SK-N-SH (cell line): ENCODE measurements at regions not wholly inside any gene's neighbourhood (a gene's known extent, or its start where the extent isn't known, plus 50 kb on each side); places are given as distances from the start of the nearest gene placed in this dataset.
A peak's percentile ranks its signal among the peaks of the same experiment; 100 is the strongest.

Experiments used
- CTCF ChIA-PET: fragments of 300-600, 350-600 bp; formaldehyde crosslinking; extraction: SDS; loops from one replicate; lab custom pipeline; 2021; lab: Yijun Ruan, JAX
- POLR2A ChIA-PET: fragments of 350-600 bp; sonication (Branson Sonifier 250); formaldehyde crosslinking; extraction: SDS; loops from one replicate; lab custom pipeline; 2020; ENCODE audit warnings: antibody characterized with exemption, inconsistent platforms; lab: Yijun Ruan, JAX
- DNase-seq: peaks from one replicate; pipeline ENCODE4 v3.0.0; 2012
- H2AFZ ChIP-seq: fragments of 200-600 bp; sonication (generic); 2 replicates; pipeline ENCODE4 v1.8.1; 2016; ENCODE audit warnings: antibody characterized with exemption, mild to moderate bottlenecking, low read depth
- H3F3A ChIP-seq: fragments of 200-600 bp; sonication (generic); replicated peaks from 2 replicates; pipeline ENCODE3; 2016; ENCODE audit warnings: antibody characterized with exemption, mild to moderate bottlenecking; ENCODE audit not compliant: insufficient read depth
- H3K27ac ChIP-seq, 2 experiments: fragments of 200-500 bp in 1 of 2; fragments of 200-600 bp in 1 of 2; sonication (Bioruptor generic) in 1 of 2; sonication (generic), shearing (Covaris generic) in 1 of 2; 2 replicates each; pipeline versions ENCODE4 v1.5.1 to v1.6.1; 2014 to 2016; ENCODE audit warnings: low read depth in 2 of 2, inconsistent platforms in 1 of 2, low read length in 1 of 2, mild to moderate bottlenecking in 1 of 2, mixed read lengths in 1 of 2
- H3K27me3 ChIP-seq: fragments of 200-600 bp; sonication (generic), shearing (Covaris generic); 2 replicates; pipeline ENCODE4 v1.6.1; 2016; ENCODE audit warnings: mixed run types; ENCODE audit not compliant: insufficient read depth
- H3K36me3 ChIP-seq, 2 experiments: fragments of 200-500 bp in 1 of 2; fragments of 200-600 bp in 1 of 2; sonication (Bioruptor generic) in 1 of 2; sonication (generic) in 1 of 2; replicated peaks in 1 of 2; 2 replicates each; pipeline versions ENCODE3 to v1.5.1; 2014 to 2016; ENCODE audit warnings: low read length in 1 of 2, mild to moderate bottlenecking in 1 of 2; ENCODE audit not compliant: insufficient read depth in 2 of 2, control insufficient read depth in 1 of 2
- H3K4me1 ChIP-seq, 2 experiments: fragments of 200-500 bp in 1 of 2; fragments of 200-600 bp in 1 of 2; sonication (Bioruptor generic) in 1 of 2; sonication (generic), shearing (Covaris generic) in 1 of 2; 2 replicates each; pipeline versions ENCODE4 v1.5.1 to v1.6.1; 2014 to 2016; ENCODE audit warnings: low read depth in 1 of 2, low read length in 1 of 2, mixed run types in 1 of 2; ENCODE audit not compliant: insufficient read depth in 2 of 2, control insufficient read depth in 1 of 2
- H3K4me2 ChIP-seq: fragments of 200-600 bp; sonication (generic), shearing (Covaris generic); 2 replicates; pipeline ENCODE4 v1.6.1; 2017; ENCODE audit warnings: mixed run types
- H3K4me3 ChIP-seq, 2 experiments: fragments of 200-500 bp in 1 of 2; fragments of 200-600 bp in 1 of 2; sonication (Bioruptor generic) in 1 of 2; sonication (generic), shearing (Covaris generic) in 1 of 2; 2 replicates each; pipeline versions ENCODE4 v1.5.1 to v1.8.1; 2014 to 2016; ENCODE audit warnings: low read depth in 2 of 2, inconsistent platforms in 1 of 2, low read length in 1 of 2, mild to moderate bottlenecking in 1 of 2, mixed read lengths in 1 of 2, moderate library complexity in 1 of 2
- H3K79me2 ChIP-seq: fragments of 200-600 bp; sonication (generic); 2 replicates; pipeline ENCODE4 v1.8.1; 2017; ENCODE audit warnings: mild to moderate bottlenecking; ENCODE audit not compliant: insufficient read depth
- H3K9ac ChIP-seq: fragments of 200-600 bp; sonication (generic); 2 replicates; pipeline ENCODE4 v1.6.1; 2017; ENCODE audit warnings: mixed run types
- H3K9me2 ChIP-seq: fragments of 200-600 bp; sonication (generic); 2 replicates; pipeline ENCODE4 v1.6.1; 2017; ENCODE audit warnings: mixed run types
- H3K9me3 ChIP-seq: fragments of 200-600 bp; sonication (generic); 2 replicates; pipeline ENCODE4 v1.6.1; 2017; ENCODE audit warnings: mixed run types, mild to moderate bottlenecking, moderate library complexity
- H4K20me1 ChIP-seq: fragments of 200-600 bp; sonication (generic); 2 replicates; pipeline ENCODE4 v1.6.1; 2017; ENCODE audit warnings: mild to moderate bottlenecking, mixed run types; ENCODE audit not compliant: insufficient read depth
- ELF1 ChIP-seq: IDR thresholded peaks from 2 replicates; pipeline ENCODE4 v1.4.0; 2012
- EP300 ChIP-seq, 2 experiments: IDR thresholded peaks; 2 replicates each; pipeline versions ENCODE4 v1.4.0 to v1.6.1; 2012; ENCODE audit warnings: borderline replicate concordance in 1 of 2, low read depth in 1 of 2, low read length in 1 of 2
- GABPA ChIP-seq: IDR thresholded peaks from 2 replicates; pipeline ENCODE4 v1.4.0; 2012; ENCODE audit warnings: low read depth, mild to moderate bottlenecking
- GATA2 ChIP-seq: sonication (generic); formaldehyde crosslinking; IDR thresholded peaks from 2 replicates; pipeline ENCODE4 v1.5.0; 2020; ENCODE audit warnings: mild to moderate bottlenecking, missing genetic modification reagents
- IRF3 ChIP-seq: fragments of 150-350 bp; IDR thresholded peaks from 2 replicates; pipeline ENCODE4 v1.6.1; 2016; ENCODE audit warnings: mild to moderate bottlenecking, low read depth, low read length
- MEF2A ChIP-seq: IDR thresholded peaks from 2 replicates; pipeline ENCODE4 v1.4.0; 2012; ENCODE audit warnings: low read depth, borderline replicate concordance
- RCOR1 ChIP-seq: fragments of 150-350 bp; IDR thresholded peaks from 2 replicates; pipeline ENCODE4 v1.6.1; 2017; ENCODE audit warnings: antibody characterized with exemption, low read length
- SMC3 ChIP-seq: IDR thresholded peaks from 2 replicates; pipeline ENCODE4 v1.6.1; 2012; ENCODE audit warnings: low read depth, low read length, improper control_type of control experiment
- TAF1 ChIP-seq: IDR thresholded peaks from 2 replicates; pipeline ENCODE4 v1.6.1; 2012; ENCODE audit warnings: low read depth, mild to moderate bottlenecking, low read length, moderate library complexity, borderline replicate concordance
- TCF12 ChIP-seq: IDR thresholded peaks from 2 replicates; pipeline ENCODE4 v1.4.0; 2012
- USF1 ChIP-seq: IDR thresholded peaks from 2 replicates; pipeline ENCODE4 v1.4.0; 2012; ENCODE audit warnings: low read depth, borderline replicate concordance
- USF2 ChIP-seq: fragments of 150-350 bp; IDR thresholded peaks from 2 replicates; pipeline ENCODE4 v1.6.1; 2017; ENCODE audit warnings: antibody characterized with exemption, low read length, low read depth, borderline replicate concordance
- WGBS: methylation state at CpG from one replicate; pipeline ENCODE4 v1.1.6; 2017; ENCODE audit warnings: low lambda C conversion rate; 5-methylcytosine and 5-hydroxymethylcytosine counted together

DNA sequence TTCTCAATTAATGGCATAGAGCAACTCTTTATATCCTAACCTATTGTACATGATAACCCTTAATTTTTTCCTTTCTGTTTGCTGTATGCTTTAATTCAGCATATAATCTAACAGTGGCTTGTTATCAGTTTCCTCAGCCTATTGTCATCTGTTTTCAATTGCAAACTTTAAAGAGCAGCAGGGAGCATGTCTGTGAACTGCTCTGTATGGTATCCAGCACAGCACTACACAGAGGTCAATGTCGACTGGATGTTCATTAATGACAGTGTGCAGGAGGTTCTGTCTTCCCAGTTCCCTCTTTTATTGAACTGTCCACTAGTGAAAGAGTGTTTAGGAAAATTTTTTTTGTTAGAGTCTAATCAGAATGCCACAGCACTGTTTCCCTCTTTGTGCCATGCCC is 609.1 kb downstream of the SOX5 start (continued):
- TF ChIP-seq USF2 (no peak), MEF2A (no peak), ELF1 (no peak), IRF3 (no peak), GATA2 (CRISPR knock-in tag) (peak; percentile 62; the same call in 1 of the 2 replicates), TCF12 (no peak), SMC3 (no peak), TAF1 (no peak)

- Histone ChIP-seq H2AFZ (no peak overlapping the region), H4K20me1 (no peaks in the 10 kb centered on the region), H3K9me2 (no peaks in the 10 kb centered on the region), H3K27me3 (no peaks in the 10 kb centered on the region), H3K9ac (no peak overlapping the region), H3K79me2 (no peaks in the 10 kb centered on the region), H3K27ac (no peak overlapping the region), H3F3A (no peaks in the 10 kb centered on the region), H3K36me3 (no peaks in the 10 kb centered on the region), H3K4me3 (no peak overlapping the region), H3K4me2 (no peak overlapping the region), H3K4me1 (peaks cover 0 to 9% of the 10 kb centered on the region in 2 experiments; a peak in 1 of 4 replicates), H3K9me3 (no peaks in the 10 kb centered on the region)
- no peak for DNase-seq
- CTCF ChIA-PET: no interaction called here
- WGBS: 3% methylated on average over 1 of the region's 1 CpG
- POLR2A ChIA-PET: no interaction called here
- TF ChIP-seq USF1 (no peak), GABPA (no peak)
These were observed 607.1 kb downstream of the SOX5 start for GRCh38 chr12:23342407-23342806.

- 4% methylated on average over 3 of the region's 3 CpGs for WGBS
- Histone ChIP-seq H3F3A (no peaks in the 10 kb centered on the region), H3K9me3 (no peaks in the 10 kb centered on the region), H3K79me2 (no peaks in the 10 kb centered on the region), H3K4me1 (no peaks in the 10 kb centered on the region; a peak in 1 of 4 replicates), H3K9ac (no peak overlapping the region), H3K4me2 (no peak overlapping the region), H2AFZ (no peak overlapping the region), H3K9me2 (no peaks in the 10 kb centered on the region), H3K4me3 (no peak overlapping the region)
- DNase-seq: no peak
- TF ChIP-seq GATA2 (CRISPR knock-in tag) (peak; percentile 55), EP300 (IDR thresholded peaks at IDR 0.05; ENCODE audit: borderline replicate concordance in 1 of 2, low read depth in 1 of 2, low read length in 1 of 2) (peak in 1 of 2 experiments; percentile 40; a peak in 1 of 4 replicates), RCOR1 (no peak; the same call in 1 of the 2 replicates)
- TF ChIP-seq, all 33 proteins: peak for 2
- Histone ChIP-seq H4K20me1 (no peaks in the 10 kb centered on the region), H3K27ac (no peak overlapping the region), H3K27me3 (no peaks in the 10 kb centered on the region), H3K36me3 (no peaks in the 10 kb centered on the region)
- ChIA-PET CTCF (no interaction called here), POLR2A (no interaction called here)
These were observed 599.9 kb downstream of the SOX5 start for GRCh38 chr12:23349564-23349963.
